ENCODE measurements at regions not wholly inside any gene's neighbourhood (a gene's known extent, or its start where the extent isn't known, plus 50 kb on each side); places are given as distances from the start of the nearest gene placed in this dataset.

DNA sequence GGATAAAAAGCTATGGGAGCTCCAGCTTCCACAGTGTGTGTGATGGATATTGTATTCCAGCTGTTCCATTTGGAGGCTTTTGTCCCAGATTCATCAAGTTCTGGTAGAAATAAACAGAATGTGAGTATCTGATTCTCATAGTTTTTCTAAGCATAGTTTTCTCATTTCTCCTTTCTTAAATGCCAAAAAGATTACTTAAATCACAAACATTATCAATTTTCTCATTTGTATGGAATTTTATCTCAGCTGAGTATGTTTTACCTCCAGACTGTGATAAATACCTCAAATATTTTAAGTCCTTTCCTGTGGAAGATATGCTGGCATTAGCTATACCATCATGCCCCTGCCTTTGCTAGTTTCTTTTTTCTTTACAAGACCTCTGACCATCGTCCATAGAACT is 767.3 kb downstream of the TFAP2A start:
- DNase-seq, result no peak

DNA sequence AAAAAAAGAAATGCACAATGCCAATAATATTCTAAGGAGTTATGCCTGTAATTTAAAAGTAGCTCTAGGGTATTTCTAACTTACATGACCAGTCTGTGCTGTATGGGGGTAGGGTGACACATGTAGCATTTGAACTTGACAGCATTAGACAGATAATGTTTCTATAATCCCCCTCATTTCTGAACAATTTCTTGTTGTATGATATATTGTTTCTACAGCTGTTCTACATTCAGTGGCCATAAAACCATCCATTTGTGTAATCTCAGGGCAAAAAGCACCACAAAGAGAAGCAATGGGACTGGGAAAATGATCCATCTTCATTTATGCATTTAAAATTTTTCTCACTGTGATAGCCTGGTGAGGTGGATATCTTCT is 767.8 kb downstream of the TFAP2A start:
- DNase-seq, result no peak

DNA sequence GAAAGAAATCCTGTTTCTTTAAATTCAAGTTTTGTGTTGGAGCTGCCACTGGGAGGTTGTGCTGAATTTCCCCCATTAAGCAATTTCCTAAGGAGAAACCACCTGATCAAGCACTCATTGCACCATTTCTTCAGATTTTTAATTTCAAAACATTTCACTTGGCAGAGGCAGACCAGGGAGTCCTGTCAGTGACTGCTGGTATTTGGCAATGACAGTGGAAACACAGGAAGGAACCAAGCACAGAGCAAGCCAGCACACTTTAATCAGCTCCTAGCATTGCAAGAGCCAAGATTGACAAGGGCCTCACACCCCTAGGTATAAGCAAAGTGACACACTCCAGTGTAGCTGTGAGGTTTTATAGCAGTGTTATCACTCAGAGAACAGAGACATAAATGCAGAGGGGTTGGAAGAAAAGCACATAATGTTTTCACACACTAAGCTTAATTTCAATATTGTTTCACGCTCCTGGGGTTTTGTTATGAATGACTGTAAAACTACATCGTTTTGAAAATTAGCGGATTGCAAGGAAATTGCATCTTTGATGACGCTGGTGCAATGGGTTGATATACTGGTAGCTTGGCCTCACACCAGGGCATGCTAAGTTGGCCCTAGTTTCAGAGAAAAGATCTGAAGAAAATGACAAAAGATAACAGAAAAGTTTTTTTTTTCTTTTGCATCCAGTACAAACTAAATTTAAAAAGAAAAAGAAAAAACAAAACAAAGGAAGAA is 768.4 kb downstream of the TFAP2A start:
- no peak for DNase-seq

DNA sequence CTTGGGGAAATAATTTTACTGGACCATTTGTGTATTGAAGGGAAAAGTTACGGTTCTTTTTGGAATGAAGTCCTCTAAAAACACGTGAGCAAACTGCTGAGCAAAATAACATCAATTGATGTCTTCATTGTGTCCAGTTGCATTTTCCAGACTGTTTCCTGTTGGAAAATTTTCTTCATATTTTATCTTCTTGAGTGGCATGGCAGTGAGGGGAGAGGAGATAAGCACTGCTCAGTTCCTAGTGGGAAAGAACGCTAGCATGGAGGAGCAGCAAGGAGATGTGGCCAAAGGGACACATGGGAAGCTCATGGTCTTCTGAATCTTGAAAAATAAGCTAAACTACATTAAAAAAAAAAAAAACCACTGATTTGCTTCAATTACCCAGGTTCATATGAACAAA is 776.0 kb downstream of the TFAP2A start:
- no peak for DNase-seq

DNA sequence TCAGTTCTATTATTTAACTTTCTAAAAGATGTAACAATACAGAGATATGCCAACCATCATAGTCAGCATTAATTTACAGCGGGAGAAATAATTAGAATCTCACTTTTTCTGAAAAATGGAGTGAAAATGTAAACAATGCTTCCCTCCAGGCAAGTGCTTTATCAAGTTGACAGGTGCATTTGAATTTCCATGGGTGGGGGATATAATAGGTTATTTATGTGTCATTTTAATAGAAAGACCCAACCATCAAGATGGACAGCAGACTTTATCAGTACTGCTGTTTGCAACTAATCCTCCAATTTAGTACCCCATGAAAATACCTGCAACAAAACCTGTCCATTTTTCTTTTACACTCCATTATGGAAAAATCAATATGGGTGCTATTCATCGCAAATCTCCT is 780.1 kb downstream of the TFAP2A start:
- DNase-seq, result no peak

DNA sequence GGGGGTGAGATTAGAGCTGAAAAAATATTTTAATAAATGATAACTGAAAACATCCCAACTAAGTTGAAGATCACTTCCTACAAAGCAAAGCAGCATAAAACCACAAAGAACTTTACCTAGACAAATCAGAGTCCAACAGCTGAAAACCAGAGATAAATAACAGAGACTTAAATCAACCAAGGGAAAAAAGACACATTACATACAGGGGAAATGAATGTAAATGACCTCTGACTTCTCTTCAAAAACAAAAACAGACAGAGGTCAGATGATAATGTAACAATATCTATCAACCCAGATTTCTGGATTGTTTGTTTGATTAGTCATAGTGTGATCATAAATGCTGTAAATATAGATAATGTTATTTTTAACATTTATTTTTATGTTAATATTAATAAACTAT is 782.8 kb downstream of the TFAP2A start:
- no peak for DNase-seq

DNA sequence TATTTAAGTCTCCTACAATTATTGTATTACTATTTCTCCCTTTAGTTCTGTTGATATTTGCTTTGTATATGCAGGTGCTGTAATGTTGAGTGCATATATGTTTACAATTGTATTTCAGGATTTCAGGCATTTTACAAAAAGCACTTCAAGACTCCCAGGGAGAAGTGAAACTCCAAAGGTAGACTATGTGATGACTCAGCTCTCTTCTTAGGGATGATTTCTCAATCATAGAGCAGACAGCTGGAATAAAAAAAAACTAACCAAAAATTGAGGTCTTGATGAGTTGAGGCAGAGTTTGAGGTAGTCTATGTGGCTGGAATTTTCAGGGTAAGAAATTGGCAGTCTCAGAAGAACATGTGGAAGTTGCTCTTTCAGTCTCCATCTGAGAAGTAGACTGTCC is 786.1 kb downstream of the TFAP2A start:
- no peak for DNase-seq

DNA sequence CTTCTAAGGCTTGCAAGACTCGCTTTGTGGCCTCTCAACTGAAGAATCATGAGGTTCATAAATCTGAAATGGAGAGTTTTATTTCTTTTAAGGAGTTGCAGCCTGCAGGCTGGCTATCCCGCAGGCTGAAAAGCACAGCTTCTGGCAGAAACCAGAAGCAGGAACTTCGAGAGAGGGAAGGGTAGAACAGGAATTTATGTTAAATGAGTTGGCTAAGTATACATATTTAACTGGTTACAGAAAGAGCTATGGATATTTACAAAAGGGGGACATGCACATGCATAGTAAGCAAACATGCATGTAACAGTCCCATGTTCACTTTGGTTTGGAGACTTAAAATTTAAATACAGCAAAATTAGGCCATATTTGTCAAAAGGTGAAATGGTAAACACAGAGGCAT is 787.0 kb downstream of the TFAP2A start:
- DNase-seq, result no peak

DNA sequence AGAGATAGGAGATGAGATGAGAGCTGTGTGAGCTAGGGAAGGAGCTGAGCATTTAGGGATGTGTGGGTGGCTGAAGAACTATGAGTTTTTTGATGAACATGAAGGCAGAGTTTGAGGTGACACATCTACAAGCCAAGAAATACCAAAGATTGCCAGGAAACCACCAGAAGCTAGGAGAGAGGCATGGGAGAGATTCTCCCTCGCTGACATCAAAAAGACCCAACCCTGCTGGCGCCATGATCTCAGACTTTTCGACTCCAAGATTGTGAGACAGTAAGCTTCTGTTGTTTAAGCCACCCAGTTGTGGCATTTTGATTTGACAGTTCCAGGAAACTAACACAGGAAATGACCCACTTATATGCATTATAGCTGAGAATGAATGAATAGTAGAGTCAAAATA is 790.9 kb downstream of the TFAP2A start:
- no peak for DNase-seq

DNA sequence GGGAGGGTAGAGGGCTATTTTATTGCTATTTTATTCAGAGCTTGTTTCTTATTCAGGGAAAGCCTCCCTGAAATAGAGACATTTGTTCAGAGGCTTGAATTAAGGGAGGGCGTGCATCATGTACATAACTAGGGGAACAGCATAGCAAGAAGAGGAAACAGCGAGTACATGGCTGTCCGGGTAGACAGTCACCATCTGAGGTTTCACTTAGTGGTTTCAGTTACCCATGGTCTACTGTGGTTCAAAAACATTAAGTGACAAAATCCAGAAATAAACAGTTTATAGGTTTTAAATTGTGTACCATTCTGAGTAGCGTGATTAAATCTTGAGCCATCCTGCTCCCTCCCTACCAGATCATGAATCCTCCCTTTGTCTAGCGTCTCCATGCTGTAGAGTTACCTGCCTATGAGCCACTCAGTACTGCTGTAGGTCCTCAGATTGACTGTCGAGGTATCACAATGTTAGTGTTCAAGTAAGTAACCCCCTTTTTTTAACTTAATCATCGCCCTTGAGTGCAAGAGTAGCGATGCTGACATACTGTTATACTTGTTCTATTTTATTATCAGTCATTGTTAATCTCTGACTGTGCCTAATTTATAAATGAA is 791.5 kb downstream of the TFAP2A start:
- no peak for DNase-seq

DNA sequence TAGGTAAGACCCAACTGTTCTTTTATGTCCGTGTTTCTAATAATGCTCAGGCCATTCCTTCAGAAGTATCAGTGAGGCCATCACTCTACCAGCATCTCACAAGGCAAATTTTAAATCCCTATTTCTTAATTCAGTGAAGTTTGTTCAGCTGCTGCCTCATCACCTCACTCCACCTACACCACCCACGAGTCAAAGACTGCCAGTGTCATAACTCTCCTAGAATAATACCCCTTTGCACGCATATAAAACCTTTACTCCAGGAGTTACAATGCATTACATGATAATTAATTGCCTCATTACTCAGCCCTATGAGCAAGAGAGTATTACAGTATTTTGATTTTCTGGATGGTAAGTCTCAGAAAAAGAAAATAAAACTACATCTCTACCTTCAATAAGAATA is 793.6 kb downstream of the TFAP2A start:
- no peak for DNase-seq

DNA sequence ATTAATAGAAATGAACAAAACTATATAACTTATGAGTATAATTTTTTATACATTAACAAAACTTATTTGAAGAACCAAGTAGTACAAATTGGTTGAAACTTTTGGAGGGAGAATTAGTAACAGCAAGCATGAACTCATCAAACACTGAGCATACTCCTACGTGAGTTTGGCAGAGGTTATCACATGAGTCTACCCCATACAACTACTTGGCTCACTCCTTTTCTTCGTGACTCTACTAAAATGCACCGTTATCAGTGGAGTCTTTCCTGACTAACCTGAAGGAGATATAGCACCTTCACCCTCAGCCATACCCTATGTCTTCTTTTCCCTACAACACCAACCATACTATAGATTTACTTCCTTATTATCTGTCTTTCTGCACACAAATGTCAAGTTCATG is 794.2 kb downstream of the TFAP2A start:
- no peak for DNase-seq

DNA sequence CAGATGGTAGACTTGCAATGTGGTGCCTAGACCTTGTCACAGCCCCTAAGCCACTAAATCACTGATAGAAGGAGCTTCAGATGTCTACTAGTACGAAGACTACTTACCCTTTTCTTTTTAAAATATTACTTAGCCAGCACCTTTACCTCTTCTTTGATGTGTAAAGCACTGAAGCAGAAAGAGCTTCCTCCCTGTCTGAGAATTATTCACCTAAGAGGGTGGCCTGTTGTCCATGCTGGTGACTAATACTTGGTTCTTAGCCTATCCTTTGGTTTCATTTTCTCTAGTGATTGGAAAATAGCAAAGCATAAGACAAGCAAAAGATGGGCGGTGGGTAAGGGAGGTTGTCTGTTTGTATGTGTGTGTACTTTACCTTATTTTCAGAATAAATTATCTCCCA is 794.6 kb downstream of the TFAP2A start:
- DNase-seq, result no peak

DNA sequence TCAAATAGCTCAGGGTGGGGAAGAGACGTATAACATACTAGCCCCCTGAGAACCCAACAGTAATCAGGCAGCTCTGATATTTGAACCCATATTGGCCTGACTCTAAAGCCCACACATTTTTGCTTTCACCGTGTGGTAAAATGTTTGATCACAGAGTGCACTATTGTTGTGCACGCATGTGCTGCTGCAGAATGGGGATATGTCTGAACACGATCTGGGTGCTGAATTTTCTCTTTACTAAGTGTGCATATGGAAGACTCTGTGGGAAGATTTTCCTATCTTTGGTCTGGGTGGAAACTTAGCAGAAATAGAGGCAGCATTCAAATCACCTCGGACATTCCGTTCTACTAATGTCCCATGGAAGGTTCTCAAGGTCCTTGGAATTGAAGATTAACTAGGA is 800.1 kb downstream of the TFAP2A start:
- no peak for DNase-seq

DNA sequence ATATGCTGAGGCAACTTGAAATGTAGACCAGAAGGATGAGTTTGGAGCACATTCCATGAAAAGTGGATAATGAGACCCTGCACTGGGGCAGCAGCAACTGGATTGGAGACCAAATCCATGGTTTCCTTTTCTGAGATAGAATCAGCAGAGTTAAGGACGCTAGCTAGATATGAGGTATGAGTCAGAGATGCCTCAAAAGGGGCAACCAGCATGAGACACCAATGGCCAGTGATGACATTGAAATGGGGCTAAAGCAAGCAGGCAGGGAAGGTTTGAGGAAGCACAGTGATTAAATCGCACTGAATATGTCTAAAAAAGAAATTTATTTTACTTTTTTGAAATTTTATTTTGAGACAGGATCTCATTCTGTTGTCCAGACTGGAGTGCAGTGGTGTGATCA is 802.4 kb downstream of the TFAP2A start:
- no peak for DNase-seq

DNA sequence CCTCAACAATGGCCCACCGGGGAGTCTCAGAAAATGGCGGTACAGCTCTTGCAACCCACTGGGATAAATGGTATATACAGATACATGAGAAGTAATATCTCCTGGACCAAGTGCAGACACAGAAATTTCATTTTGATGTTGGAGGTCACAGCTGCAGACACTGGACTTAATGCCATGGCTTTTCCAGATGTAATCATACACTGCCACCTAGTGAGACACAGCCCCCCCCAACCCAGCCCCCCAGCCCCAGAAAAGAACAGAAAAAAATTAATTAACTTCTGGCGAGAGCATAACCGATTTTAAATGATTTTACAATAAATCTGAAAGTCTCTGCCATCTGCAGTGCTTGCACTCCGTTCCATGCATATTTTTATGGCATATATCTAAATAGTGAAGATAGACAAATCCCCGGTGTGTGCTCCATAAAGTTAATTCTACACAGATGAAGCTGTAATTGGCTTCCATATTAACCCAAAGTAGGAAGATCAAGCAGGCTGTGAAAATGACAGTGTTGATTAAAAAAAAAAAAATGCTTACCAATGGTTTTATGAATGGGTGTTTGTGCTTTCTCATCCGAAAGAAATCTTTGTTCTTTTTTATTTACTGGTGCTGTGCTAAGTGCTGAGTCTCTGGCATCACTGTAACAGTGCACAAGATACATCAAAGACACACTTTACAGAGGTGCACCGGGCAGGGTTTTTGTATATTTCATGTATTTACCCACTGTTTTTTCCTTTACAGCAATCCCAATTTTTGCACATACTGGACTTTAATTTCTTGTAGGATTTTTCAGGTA is 804.1 kb downstream of the TFAP2A start:
- no peak for DNase-seq

DNA sequence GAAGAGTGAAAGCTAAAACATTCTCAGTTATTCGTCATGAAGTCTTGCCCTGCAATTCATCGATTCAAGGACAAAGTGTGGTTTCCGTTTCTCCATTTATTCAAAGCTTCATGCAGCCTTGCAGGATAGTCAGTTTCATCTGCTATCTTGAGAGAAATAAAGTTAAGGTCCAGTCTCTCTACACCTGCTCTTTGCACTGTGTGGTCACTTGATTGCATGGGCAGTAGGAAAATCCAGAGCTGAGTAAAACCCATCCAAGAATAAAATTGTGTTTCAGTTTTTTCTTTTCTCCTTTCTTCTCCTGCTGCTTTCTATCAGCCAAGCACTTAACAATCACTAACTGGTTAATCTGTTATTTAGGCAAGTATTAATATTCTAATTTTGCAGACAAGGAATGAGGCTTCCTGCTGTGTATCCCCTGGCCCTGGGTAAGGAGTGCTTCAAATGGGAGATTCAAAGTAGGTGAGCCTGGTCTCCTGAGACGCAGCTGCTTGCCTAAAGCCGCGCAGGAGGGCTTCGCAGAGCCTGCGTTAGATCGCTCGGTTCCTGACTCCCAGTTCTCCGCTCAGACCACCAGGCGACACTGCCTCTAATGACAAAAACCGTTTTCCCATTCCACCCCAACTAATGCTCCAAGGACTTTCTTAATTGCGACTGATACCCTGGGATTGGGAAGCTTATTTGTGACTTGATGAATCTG is 808.3 kb downstream of the TFAP2A start:
- DNase-seq, result no peak

DNA sequence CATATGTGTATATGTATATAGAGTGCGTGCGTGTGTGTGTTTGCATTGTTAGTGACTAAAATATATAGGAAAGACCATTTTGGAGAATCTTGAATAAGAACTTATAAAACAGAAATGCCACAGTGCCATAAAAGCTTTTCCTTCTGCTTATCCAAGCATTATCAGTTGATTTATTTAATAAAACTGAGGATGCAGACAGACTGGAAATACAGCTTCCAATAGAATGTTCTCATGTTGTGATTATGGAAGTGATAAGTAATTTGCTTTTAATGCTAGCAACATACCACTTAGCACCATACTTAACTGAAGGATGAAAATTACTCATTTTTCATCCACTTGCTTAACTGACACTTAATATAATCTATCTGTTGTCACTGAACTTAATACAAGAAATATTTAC is 820.1 kb downstream of the TFAP2A start:
- no peak for DNase-seq

DNA sequence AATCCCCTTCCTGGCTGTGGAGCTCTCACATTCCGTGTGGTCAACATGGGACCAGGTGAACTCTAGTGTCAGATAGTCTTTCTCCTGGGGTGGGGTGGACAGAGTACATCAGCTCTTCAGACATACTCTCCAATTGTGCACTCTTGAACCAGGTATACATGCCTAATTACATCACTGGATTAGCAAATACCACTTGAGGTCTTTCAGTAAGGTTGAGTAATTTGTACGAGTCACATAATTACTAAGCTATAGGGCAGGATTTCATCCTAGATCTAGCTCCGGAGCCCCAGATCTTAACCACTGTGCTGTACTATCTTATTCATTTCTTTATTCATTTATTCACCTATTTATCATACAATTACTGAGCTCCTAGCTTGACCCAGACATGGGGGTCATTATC is 821.3 kb downstream of the TFAP2A start:
- DNase-seq, result no peak

DNA sequence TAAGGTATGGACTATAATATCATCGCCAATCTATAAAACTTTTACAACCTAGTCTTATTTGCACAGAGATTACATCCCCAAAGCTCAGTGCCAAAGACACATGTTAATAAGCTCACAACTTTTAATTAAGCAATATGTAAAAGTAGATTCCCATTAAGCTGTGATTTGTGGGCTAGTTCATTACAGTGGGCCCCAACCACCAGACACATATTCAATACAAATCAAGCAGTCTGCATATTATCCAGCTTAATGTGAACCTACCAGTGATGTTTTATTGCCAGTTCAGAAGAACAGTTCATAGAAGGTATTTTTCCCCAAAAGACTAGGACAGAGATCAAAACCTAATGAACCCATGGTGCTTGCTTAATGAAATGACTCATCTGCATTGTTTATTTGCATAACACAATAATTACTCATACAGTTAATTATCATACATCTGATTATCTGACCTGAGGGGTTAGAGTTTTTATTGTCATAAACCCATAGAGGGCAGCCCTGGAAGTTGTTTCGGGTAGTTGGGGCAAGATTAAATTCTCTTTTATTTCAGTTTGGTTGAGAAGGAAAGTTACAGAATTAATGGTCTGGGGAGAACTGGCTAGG is 831.0 kb downstream of the TFAP2A start:
- no peak for DNase-seq

DNA sequence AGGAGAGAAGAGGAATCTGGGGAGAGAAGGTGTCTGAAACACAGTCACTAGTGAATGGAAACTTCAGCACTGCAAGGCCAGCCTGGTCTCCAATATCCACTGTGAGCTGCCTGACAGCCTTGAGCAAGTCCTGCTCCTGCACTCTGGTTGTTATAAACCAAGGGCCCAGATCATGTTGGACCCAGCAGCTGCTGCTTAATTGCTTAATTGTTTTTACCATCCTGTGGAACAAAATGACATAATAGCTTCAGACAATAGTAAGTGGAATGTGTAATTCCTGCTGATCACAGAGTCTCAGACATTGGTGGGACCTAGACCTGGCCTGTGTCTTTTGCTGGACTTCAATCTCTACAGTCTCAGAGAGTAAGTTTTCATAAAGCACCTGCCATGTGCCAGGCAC is 833.7 kb downstream of the TFAP2A start:
- no peak for DNase-seq

DNA sequence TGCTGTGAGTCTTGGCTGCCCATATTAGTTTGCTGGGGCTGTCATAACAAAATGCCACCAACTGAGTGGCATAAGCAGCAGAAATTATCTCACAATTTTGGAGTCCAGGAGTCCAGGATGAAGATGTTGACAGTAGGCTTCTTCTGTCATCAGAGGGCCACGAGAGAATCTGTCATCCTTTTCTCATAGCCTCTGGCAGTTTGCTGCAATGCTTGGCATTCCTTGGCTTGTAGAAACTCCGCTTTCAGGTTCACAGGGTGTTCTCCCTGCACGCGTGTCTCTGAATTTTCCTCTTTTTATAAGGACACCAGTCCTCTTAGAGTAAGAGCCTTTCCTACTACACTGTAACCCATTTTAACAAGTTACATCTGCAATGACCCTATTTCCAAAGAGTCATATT is 838.4 kb downstream of the TFAP2A start:
- no peak for DNase-seq

DNA sequence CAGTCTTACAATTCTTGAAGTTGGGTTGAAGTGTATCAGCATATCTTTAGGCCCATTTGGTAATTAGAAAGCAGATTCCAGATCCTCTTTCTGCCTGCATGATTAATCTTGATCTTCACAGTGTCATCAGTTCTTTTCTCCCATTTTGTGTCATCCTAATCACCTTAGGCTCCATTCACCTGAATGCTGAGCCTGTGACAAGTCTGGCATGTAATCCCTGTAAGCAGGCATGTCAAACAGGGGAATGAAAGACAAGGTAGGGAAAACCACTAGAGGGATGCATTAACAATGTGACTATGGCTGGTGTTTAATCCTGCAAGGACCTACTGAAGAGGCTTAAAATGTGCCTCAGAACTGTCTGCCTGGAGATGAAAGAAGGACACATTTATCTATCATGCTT is 848.8 kb downstream of the TFAP2A start:
- DNase-seq, result no peak

Measured in NCI-H187 treated with DMSO at 0.1 percent for 48 hours (cell line).